ENCODE measurements at regions not wholly inside any gene's neighbourhood (a gene's known extent, or its start where the extent isn't known, plus 50 kb on each side); places are given as distances from the start of the nearest gene placed in this dataset.

GRCh38 chrX:112147206-112147605 is 64.6 kb upstream of the TRPC5 start:
- DNase-seq (ENCODE audit: low spot score): no peak

- no peak for DNase-seq (ENCODE audit: low spot score)
These were observed 54.7 kb upstream of the TRPC5 start for GRCh38 chrX:112137276-112137675.
